Sigmoid colon (tissue), 6 donors: ENCODE measurements at regions not wholly inside any gene's neighbourhood (a gene's known extent, or its start where the extent isn't known, plus 50 kb on each side); places are given as distances from the start of the nearest gene placed in this dataset.

Source experiments
- DNase-seq: peaks from one replicate; pipeline ENCODE4 v3.0.0-alpha.2; 2019
- H3K27ac ChIP-seq, 4 donors: fragments of 200-600 bp; sonication (generic); one replicate each; pipeline ENCODE4 v1.5.1; 2016 to 2019; ENCODE audit warnings: mild to moderate bottlenecking in 1 of 4
- H3K27me3 ChIP-seq, 3 donors: fragments of 200-600 bp; sonication (generic); one replicate each; pipeline ENCODE4 v1.5.1; 2019; ENCODE audit warnings: mild to moderate bottlenecking in 1 of 3
- H3K36me3 ChIP-seq, 4 donors: fragments of 200-600 bp; sonication (generic); one replicate each; pipeline ENCODE4 v1.5.1; 2016 to 2019
- H3K4me1 ChIP-seq, 4 donors: fragments of 200-600 bp; sonication (generic); one replicate each; pipeline ENCODE4 v1.5.1; 2017 to 2019
- H3K4me3 ChIP-seq, 4 donors: fragments of 200-600 bp; sonication (generic); one replicate each; pipeline ENCODE4 v1.5.1; 2017 to 2019; ENCODE audit warnings: mild to moderate bottlenecking in 2 of 4, moderate library complexity in 1 of 4
- H3K9me3 ChIP-seq, 4 donors: fragments of 200-600 bp in 3 of 4; sonication (generic) in 3 of 4; one replicate each; pipeline versions ENCODE4 v1.5.1 to v1.6.1; 2013 to 2019
- CTCF ChIP-seq, 4 experiments: fragments of 450-650 bp in 3 of 4; fragments of 200-600 bp in 1 of 4; IDR thresholded peaks; one replicate each; pipeline ENCODE4 v1.5.1; 2016 to 2019; ENCODE audit warnings: antibody characterized with exemption in 4 of 4, mild to moderate bottlenecking in 3 of 4, moderate library complexity in 2 of 4
- EP300 ChIP-seq, 4 donors: sonication (generic); formaldehyde crosslinking; IDR thresholded peaks; one replicate each; pipeline ENCODE4 v1.6.1; 2017; ENCODE audit warnings: antibody characterized with exemption in 4 of 4
- POLR2A ChIP-seq, 2 donors: fragments of 450-650 bp; IDR thresholded peaks; one replicate each; pipeline ENCODE4 v1.6.1; 2016; ENCODE audit warnings: antibody characterized with exemption in 2 of 2, mild to moderate bottlenecking in 2 of 2, moderate library complexity in 2 of 2
- POLR2AphosphoS5 ChIP-seq, 4 donors: sonication (generic); formaldehyde crosslinking; IDR thresholded peaks; one replicate each; pipeline ENCODE4 v1.6.1; 2017; ENCODE audit warnings: antibody characterized with exemption in 4 of 4
- WGBS, 2 donors: extraction: QIAGEN DNeasy Blood & Tissue Kit; methylation state at CpG; one replicate each; pipeline ENCODE4 v1.1.7; 2013; 5-methylcytosine and 5-hydroxymethylcytosine counted together
- intact Hi-C: fragments of 100-400 bp; cut with DNase I; formaldehyde crosslinking; loops from one replicate; pipeline ENCODE4 v1.15.1; 2023
- donor health status: healthy with polysubstance abuse.
- donor health status: healthy.

- intact Hi-C loops: no loop called here
- TF ChIP-seq POLR2AphosphoS5 (IDR thresholded peaks at IDR 0.05): no peak
- TF ChIP-seq EP300 (IDR thresholded peaks at IDR 0.05): no peak
- no peak for TF ChIP-seq CTCF (IDR thresholded peaks at IDR 0.05)
- no peak for TF ChIP-seq POLR2A (IDR thresholded peaks at IDR 0.05)
- 92% methylated on average over 3 of the region's 3 CpGs for WGBS, 2 donors
- no peak overlapping the region for H3K27ac ChIP-seq
- DNase-seq: no peak
- no peaks in the 10 kb centered on the region for H3K9me3 ChIP-seq
- no peaks in the 10 kb centered on the region for H3K36me3 ChIP-seq
- H3K4me3 ChIP-seq: no peak overlapping the region
- no peaks in the 10 kb centered on the region for H3K27me3 ChIP-seq
- H3K4me1 ChIP-seq: no peaks in the 10 kb centered on the region
Observed at GRCh38 chr18:25647404-25647803, 295.4 kb upstream of the ZNF521 start.

- TF ChIP-seq CTCF (IDR thresholded peaks at IDR 0.05) (no peak), POLR2AphosphoS5 (IDR thresholded peaks at IDR 0.05) (no peak), POLR2A (IDR thresholded peaks at IDR 0.05) (no peak), EP300 (IDR thresholded peaks at IDR 0.05) (no peak)
- no peaks in the 10 kb centered on the region for H3K36me3 ChIP-seq
- intact Hi-C loops: no loop called here
- no peak overlapping the region for H3K4me3 ChIP-seq
- no peak for DNase-seq
- no peaks in the 10 kb centered on the region for H3K27me3 ChIP-seq
- no peaks in the 10 kb centered on the region for H3K4me1 ChIP-seq
- no peak overlapping the region for H3K27ac ChIP-seq
- H3K9me3 ChIP-seq: no peaks in the 10 kb centered on the region
Observed at GRCh38 chr18:25646971-25647370, 295.0 kb upstream of the ZNF521 start.

- no peaks in the 10 kb centered on the region for H3K9me3 ChIP-seq
- no peak overlapping the region for H3K27ac ChIP-seq
- no peak for TF ChIP-seq CTCF (IDR thresholded peaks at IDR 0.05)
- no peak for TF ChIP-seq POLR2A (IDR thresholded peaks at IDR 0.05)
- no peak for TF ChIP-seq POLR2AphosphoS5 (IDR thresholded peaks at IDR 0.05)
- no peak for TF ChIP-seq EP300 (IDR thresholded peaks at IDR 0.05)
- intact Hi-C loops: no loop called here
- no peaks in the 10 kb centered on the region for H3K27me3 ChIP-seq
- H3K36me3 ChIP-seq: no peaks in the 10 kb centered on the region
- WGBS, 2 donors: 80% methylated on average over 2 of the region's 2 CpGs
- no peak overlapping the region for H3K4me3 ChIP-seq
- no peak for DNase-seq
- H3K4me1 ChIP-seq: no peaks in the 10 kb centered on the region
Observed at GRCh38 chr18:25639596-25639995, 287.6 kb upstream of the ZNF521 start.

GRCh38 chr18:25633563-25633962, 281.6 kb upstream of the ZNF521 start:
- 19 to 76% methylated on average over 2 of the region's 2 CpGs for WGBS, 2 donors
- Histone ChIP-seq H3K27ac (no peak overlapping the region), H3K4me1 (no peaks in the 10 kb centered on the region), H3K4me3 (no peak overlapping the region), H3K36me3 (no peaks in the 10 kb centered on the region), H3K27me3 (no peaks in the 10 kb centered on the region), H3K9me3 (no peaks in the 10 kb centered on the region)
- DNase-seq: no peak
- intact Hi-C loops: no loop called here
- TF ChIP-seq CTCF (IDR thresholded peaks at IDR 0.05) (no peak), EP300 (IDR thresholded peaks at IDR 0.05) (no peak), POLR2A (IDR thresholded peaks at IDR 0.05) (no peak), POLR2AphosphoS5 (IDR thresholded peaks at IDR 0.05) (no peak)

- Histone ChIP-seq H3K27ac (no peak overlapping the region), H3K36me3 (no peaks in the 10 kb centered on the region), H3K9me3 (peaks cover 0 to 12% (median 1%) of the 10 kb centered on the region in 4 donors), H3K4me1 (no peaks in the 10 kb centered on the region), H3K4me3 (no peak overlapping the region), H3K27me3 (no peaks in the 10 kb centered on the region)
- intact Hi-C loops: no loop called here
- no peak for TF ChIP-seq EP300 (IDR thresholded peaks at IDR 0.05)
- TF ChIP-seq POLR2A (IDR thresholded peaks at IDR 0.05): no peak
- no peak for TF ChIP-seq CTCF (IDR thresholded peaks at IDR 0.05)
- TF ChIP-seq POLR2AphosphoS5 (IDR thresholded peaks at IDR 0.05): no peak
- no peak for DNase-seq
Observed at GRCh38 chr18:25630682-25631081, 278.7 kb upstream of the ZNF521 start.
